ENCODE measurements at regions not wholly inside any gene's neighbourhood (a gene's known extent, or its start where the extent isn't known, plus 50 kb on each side); places are given as distances from the start of the nearest gene placed in this dataset.
"Not testable (repeated sequence)": the region's sequence is repeated elsewhere in the genome, so short reads cannot be mapped to it uniquely, and the experiment has no call there.

DNA sequence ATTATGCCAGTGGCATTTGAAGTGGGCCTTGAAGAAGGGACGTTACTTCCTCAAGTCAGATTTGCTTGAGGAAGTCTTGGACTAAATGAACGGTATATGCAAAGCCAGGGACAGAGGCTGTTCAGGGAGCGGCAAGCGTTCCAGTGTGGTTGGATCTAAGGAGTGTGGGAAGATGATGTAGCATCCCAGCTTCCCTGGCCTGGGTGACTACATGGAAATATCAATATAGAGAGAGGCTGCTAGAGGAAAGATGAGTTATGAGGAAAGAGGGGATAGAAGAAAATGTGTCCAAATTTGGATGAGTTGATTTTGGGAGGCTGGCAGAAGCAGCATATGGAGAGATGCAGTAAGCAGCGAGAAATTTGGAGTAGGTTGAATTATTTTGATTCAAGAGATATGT lies 432.5 kb upstream of the TENM3 start:
- Mint-ChIP-seq H3K27ac (ENCODE audit: unreplicated experiment) (no peak overlapping the region), H3K4me3 (ENCODE audit: unreplicated experiment) (no peak overlapping the region), H3K36me3 (ENCODE audit: unreplicated experiment) (no peaks in the 10 kb centered on the region), H3K9me3 (ENCODE audit: unreplicated experiment) (no peaks in the 10 kb centered on the region), H3K4me1 (ENCODE audit: unreplicated experiment) (peaks cover 7% of the 10 kb centered on the region), H3K27me3 (ENCODE audit: unreplicated experiment) (no peaks in the 10 kb centered on the region)
- TF ChIP-seq, protein P1, sequence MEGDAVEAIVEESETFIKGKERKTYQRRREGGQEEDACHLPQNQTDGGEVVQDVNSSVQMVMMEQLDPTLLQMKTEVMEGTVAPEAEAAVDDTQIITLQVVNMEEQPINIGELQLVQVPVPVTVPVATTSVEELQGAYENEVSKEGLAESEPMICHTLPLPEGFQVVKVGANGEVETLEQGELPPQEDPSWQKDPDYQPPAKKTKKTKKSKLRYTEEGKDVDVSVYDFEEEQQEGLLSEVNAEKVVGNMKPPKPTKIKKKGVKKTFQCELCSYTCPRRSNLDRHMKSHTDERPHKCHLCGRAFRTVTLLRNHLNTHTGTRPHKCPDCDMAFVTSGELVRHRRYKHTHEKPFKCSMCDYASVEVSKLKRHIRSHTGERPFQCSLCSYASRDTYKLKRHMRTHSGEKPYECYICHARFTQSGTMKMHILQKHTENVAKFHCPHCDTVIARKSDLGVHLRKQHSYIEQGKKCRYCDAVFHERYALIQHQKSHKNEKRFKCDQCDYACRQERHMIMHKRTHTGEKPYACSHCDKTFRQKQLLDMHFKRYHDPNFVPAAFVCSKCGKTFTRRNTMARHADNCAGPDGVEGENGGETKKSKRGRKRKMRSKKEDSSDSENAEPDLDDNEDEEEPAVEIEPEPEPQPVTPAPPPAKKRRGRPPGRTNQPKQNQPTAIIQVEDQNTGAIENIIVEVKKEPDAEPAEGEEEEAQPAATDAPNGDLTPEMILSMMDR (IDR thresholded peaks at IDR 0.05), result no peak
- no peak for DNase-seq (ENCODE audit: extremely low spot score, unreplicated experiment)

DNA sequence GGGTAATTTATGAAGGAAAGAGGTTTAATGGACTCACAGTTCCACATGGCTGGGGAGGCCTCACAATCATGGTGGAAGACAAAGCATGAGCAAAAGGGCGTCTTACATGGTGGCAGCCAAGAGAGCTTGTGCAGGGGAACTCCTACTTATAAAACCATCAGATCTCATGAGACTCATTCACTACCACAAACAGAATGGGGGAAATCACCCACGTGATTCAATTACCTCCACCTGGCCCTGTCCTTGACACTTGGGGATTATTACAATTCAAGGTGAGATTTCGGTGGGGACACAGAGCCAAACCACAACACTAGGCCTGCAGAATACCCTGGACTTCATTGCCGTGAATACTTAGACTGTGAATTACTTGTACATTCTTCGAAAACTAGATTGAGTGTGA lies 431.7 kb upstream of the TENM3 start:
- not testable (repeated sequence) for H3K36me3 Mint-ChIP-seq (ENCODE audit: unreplicated experiment); DNase-seq (ENCODE audit: extremely low spot score, unreplicated experiment); H3K4me3 Mint-ChIP-seq (ENCODE audit: unreplicated experiment); H3K9me3 Mint-ChIP-seq (ENCODE audit: unreplicated experiment); H3K27me3 Mint-ChIP-seq (ENCODE audit: unreplicated experiment); H3K27ac Mint-ChIP-seq (ENCODE audit: unreplicated experiment); H3K4me1 Mint-ChIP-seq (ENCODE audit: unreplicated experiment)

DNA sequence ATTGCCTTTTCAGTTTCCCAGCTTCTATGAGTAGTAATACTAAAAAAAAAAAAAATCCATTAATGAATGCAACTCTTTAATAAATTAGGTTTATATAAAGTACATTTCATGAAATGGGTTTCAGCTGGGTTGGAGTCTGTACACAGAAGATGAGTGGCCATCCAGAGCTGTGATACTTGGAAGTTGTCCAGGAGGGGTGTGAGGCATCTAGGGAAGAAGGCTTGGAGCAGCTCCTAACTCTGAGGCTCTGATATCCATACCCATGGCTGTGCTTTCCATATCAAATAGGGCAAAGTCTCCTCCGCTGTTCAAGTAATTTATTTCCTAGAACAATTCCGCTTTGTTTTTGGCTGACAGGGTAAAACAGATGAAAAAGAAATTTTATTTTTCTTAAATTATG lies 423.3 kb upstream of the TENM3 start:
- H3K36me3 Mint-ChIP-seq (ENCODE audit: unreplicated experiment), result no peaks in the 10 kb centered on the region
- peak overlapping the region; percentile 42 for H3K27ac Mint-ChIP-seq (ENCODE audit: unreplicated experiment)
- TF ChIP-seq, protein P1 (IDR thresholded peaks at IDR 0.05), result no peak
- H3K4me3 Mint-ChIP-seq (ENCODE audit: unreplicated experiment), result no peak overlapping the region
- H3K4me1 Mint-ChIP-seq (ENCODE audit: unreplicated experiment), result peaks cover 26% of the 10 kb centered on the region
- H3K27me3 Mint-ChIP-seq (ENCODE audit: unreplicated experiment), result no peaks in the 10 kb centered on the region
- H3K9me3 Mint-ChIP-seq (ENCODE audit: unreplicated experiment), result no peaks in the 10 kb centered on the region
- no peak for DNase-seq (ENCODE audit: extremely low spot score, unreplicated experiment)

GRCh38 chr4:181820553-181820952 lies 422.6 kb upstream of the TENM3 start:
- no peak overlapping the region for H3K4me3 Mint-ChIP-seq (ENCODE audit: unreplicated experiment)
- no peaks in the 10 kb centered on the region for H3K36me3 Mint-ChIP-seq (ENCODE audit: unreplicated experiment)
- no peaks in the 10 kb centered on the region for H3K27me3 Mint-ChIP-seq (ENCODE audit: unreplicated experiment)
- TF ChIP-seq, protein P1 (IDR thresholded peaks at IDR 0.05), result no peak
- no peak for DNase-seq (ENCODE audit: extremely low spot score, unreplicated experiment)
- H3K4me1 Mint-ChIP-seq (ENCODE audit: unreplicated experiment), result peaks cover 26% of the 10 kb centered on the region
- peak overlapping the region; percentile 24 for H3K27ac Mint-ChIP-seq (ENCODE audit: unreplicated experiment)
- no peaks in the 10 kb centered on the region for H3K9me3 Mint-ChIP-seq (ENCODE audit: unreplicated experiment)

GRCh38 chr4:181821039-181822004 lies 421.9 kb upstream of the TENM3 start:
- H3K9me3 Mint-ChIP-seq (ENCODE audit: unreplicated experiment), result no peaks in the 10 kb centered on the region
- no peaks in the 10 kb centered on the region for H3K36me3 Mint-ChIP-seq (ENCODE audit: unreplicated experiment)
- peaks cover 26% of the 10 kb centered on the region for H3K4me1 Mint-ChIP-seq (ENCODE audit: unreplicated experiment)
- TF ChIP-seq, protein P1 (IDR thresholded peaks at IDR 0.05), result no peak
- H3K27me3 Mint-ChIP-seq (ENCODE audit: unreplicated experiment), result no peaks in the 10 kb centered on the region
- DNase-seq (ENCODE audit: extremely low spot score, unreplicated experiment), result no peak
- H3K27ac Mint-ChIP-seq (ENCODE audit: unreplicated experiment), result peak overlapping the region; percentile 11
- H3K4me3 Mint-ChIP-seq (ENCODE audit: unreplicated experiment), result no peak overlapping the region

Measured in osteocyte (in vitro differentiated cells).